ENCODE measurements at regions not wholly inside any gene's neighbourhood (a gene's known extent, or its start where the extent isn't known, plus 50 kb on each side); places are given as distances from the start of the nearest gene placed in this dataset.

DNA sequence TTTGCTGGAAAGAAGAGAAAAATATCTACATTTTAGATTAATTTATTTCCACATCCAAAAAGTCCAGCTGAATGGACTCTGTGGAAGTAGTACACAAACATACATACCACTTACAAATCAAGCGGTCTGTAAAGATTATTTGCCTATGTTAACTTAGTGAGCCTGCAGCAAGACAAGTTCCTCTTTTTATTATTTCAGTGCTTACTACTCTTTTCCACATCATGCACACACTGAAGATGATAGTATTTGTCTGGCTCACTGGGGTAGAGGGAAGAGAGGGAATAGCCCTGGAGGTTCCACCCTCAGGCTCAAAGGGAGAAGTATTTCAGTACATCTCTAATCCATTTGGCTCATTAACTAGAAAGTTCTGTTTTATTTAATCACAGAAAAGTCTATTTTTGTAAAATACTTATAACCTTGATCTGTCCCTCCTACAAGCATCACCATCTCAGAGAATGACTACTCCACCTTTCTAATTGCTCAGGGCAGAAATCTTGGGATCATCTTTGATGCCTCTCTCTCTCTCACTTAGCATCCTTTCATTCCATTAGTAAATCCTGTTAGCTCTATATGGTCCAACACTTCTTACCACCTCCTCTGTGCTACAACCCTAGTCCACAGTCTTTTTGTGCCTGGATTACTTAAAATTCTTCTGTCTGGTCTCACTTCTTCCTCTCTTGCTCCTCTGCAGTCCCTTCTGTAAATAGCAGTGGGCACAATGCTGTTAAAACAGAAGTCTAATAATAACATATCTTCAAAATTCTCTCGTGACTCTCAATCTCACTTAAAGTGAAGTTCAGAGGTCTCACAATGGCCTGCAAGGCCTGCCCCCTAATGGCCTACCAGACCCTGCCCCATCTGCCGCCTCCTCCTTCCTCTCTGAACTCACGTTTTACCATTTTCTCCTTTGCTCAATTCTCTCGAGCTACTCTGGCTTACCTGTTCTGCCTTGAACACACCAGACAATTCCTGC, 64.3 kb upstream of the CCDC6 start:
- TF ChIP-seq, protein P1, sequence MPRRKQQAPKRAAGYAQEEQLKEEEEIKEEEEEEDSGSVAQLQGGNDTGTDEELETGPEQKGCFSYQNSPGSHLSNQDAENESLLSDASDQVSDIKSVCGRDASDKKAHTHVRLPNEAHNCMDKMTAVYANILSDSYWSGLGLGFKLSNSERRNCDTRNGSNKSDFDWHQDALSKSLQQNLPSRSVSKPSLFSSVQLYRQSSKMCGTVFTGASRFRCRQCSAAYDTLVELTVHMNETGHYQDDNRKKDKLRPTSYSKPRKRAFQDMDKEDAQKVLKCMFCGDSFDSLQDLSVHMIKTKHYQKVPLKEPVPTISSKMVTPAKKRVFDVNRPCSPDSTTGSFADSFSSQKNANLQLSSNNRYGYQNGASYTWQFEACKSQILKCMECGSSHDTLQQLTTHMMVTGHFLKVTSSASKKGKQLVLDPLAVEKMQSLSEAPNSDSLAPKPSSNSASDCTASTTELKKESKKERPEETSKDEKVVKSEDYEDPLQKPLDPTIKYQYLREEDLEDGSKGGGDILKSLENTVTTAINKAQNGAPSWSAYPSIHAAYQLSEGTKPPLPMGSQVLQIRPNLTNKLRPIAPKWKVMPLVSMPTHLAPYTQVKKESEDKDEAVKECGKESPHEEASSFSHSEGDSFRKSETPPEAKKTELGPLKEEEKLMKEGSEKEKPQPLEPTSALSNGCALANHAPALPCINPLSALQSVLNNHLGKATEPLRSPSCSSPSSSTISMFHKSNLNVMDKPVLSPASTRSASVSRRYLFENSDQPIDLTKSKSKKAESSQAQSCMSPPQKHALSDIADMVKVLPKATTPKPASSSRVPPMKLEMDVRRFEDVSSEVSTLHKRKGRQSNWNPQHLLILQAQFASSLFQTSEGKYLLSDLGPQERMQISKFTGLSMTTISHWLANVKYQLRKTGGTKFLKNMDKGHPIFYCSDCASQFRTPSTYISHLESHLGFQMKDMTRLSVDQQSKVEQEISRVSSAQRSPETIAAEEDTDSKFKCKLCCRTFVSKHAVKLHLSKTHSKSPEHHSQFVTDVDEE (CRISPR knock-in tag; IDR thresholded peaks at IDR 0.05) = no peak
- TF ChIP-seq OSR1 (CRISPR knock-in tag; IDR thresholded peaks at IDR 0.05) (no peak), TCF4 (CRISPR knock-in tag; IDR thresholded peaks at IDR 0.05; ENCODE audit: borderline replicate concordance) (no peak), ZFP3 (CRISPR knock-in tag; IDR thresholded peaks at IDR 0.05) (no peak), ZC3H10 (CRISPR knock-in tag; IDR thresholded peaks at IDR 0.05) (no peak), ARNTL (CRISPR knock-in tag; IDR thresholded peaks at IDR 0.05; ENCODE audit: borderline replicate concordance, low read depth) (no peak), ISL1 (CRISPR knock-in tag; IDR thresholded peaks at IDR 0.05) (no peak), RARB (CRISPR knock-in tag; IDR thresholded peaks at IDR 0.05) (no peak)
- TF ChIP-seq, protein P2, sequence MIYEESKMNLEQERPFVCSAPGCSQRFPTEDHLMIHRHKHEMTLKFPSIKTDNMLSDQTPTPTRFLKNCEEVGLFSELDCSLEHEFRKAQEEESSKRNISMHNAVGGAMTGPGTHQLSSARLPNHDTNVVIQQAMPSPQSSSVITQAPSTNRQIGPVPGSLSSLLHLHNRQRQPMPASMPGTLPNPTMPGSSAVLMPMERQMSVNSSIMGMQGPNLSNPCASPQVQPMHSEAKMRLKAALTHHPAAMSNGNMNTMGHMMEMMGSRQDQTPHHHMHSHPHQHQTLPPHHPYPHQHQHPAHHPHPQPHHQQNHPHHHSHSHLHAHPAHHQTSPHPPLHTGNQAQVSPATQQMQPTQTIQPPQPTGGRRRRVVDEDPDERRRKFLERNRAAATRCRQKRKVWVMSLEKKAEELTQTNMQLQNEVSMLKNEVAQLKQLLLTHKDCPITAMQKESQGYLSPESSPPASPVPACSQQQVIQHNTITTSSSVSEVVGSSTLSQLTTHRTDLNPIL (CRISPR knock-in tag; IDR thresholded peaks at IDR 0.05; ENCODE audit: low read depth) = no peak
- TF ChIP-seq, protein P3, sequence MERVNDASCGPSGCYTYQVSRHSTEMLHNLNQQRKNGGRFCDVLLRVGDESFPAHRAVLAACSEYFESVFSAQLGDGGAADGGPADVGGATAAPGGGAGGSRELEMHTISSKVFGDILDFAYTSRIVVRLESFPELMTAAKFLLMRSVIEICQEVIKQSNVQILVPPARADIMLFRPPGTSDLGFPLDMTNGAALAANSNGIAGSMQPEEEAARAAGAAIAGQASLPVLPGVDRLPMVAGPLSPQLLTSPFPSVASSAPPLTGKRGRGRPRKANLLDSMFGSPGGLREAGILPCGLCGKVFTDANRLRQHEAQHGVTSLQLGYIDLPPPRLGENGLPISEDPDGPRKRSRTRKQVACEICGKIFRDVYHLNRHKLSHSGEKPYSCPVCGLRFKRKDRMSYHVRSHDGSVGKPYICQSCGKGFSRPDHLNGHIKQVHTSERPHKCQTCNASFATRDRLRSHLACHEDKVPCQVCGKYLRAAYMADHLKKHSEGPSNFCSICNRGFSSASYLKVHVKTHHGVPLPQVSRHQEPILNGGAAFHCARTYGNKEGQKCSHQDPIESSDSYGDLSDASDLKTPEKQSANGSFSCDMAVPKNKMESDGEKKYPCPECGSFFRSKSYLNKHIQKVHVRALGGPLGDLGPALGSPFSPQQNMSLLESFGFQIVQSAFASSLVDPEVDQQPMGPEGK (CRISPR knock-in tag; IDR thresholded peaks at IDR 0.05; ENCODE audit: borderline replicate concordance) = no peak

All from SK-N-SH treated with all-trans-retinoic acid at 6 μM for 48 hours (cell line).